Lower lobe of right lung (tissue), 2 donors: ENCODE measurements at regions not wholly inside any gene's neighbourhood (a gene's known extent, or its start where the extent isn't known, plus 50 kb on each side); places are given as distances from the start of the nearest gene placed in this dataset.

Source experiments
- ATAC-seq, 2 donors: fragments of 200-7000 bp; cut with Tn5 transposase; one replicate each; pipeline ENCODE4 v1.9.1; 2020 to 2022; ENCODE audit warnings: mild to moderate bottlenecking in 2 of 2, moderate library complexity in 2 of 2
- DNase-seq: peaks from one replicate; pipeline ENCODE4 v3.0.0-alpha.2; 2020
- H3K27ac ChIP-seq: fragments of 200-600 bp; one replicate; pipeline ENCODE4 v1.8.0; 2022
- H3K27me3 ChIP-seq: fragments of 200-600 bp; one replicate; pipeline ENCODE4 v1.8.0; 2022; ENCODE audit warnings: low read depth
- H3K36me3 ChIP-seq: fragments of 200-600 bp; one replicate; pipeline ENCODE4 v1.8.0; 2022; ENCODE audit warnings: mild to moderate bottlenecking
- H3K4me1 ChIP-seq: fragments of 200-600 bp; one replicate; pipeline ENCODE4 v1.8.0; 2022
- H3K4me3 ChIP-seq: fragments of 200-600 bp; one replicate; pipeline ENCODE4 v1.8.0; 2022; ENCODE audit warnings: mild to moderate bottlenecking
- H3K9me3 ChIP-seq: fragments of 200-600 bp; one replicate; pipeline ENCODE4 v1.8.0; 2022
- CTCF ChIP-seq: fragments of 200-600 bp; IDR thresholded peaks from one replicate; pipeline ENCODE4 v1.8.0; 2022; ENCODE audit warnings: antibody characterized with exemption, mild to moderate bottlenecking
- intact Hi-C: fragments of 100-400 bp; cut with DNase I; formaldehyde crosslinking; loops from one replicate; pipeline ENCODE4 v1.11.0; 2022
- donor health status: DM: no; HTN: yes; CAD: no; lungs with severe emphysema.

DNA sequence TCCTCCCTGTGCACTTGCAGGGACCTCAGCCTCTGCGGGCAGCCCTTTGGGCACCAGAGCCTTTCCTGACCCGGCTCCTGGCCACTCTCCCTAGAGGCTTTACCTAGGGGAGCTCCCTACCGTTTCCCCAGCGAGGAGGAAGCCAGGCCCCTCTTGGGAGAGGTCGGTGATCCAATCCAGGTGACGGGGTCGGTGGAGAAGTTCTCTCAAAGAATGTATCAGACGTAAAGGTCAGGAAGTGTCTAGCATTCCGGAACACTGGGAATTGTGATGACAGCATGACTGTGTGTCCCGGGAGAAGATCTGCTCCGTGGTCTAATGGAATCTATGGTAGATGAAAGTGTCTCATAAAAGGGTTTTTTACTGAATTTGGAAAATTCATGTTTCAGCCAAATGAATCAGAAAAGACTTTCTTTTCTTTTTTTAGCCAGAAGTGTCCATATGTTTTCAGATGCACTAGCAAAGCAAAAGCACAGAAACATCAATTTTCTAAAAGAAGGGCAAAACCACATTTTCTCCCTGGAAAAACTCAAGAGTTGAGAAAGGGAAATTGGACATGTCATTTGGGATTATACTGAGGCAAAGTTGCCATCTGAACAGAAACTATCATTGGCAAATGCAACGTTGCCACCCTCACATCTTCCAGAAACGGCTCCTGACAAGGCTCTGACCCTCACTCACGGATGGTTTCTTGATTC lies 289.4 kb downstream of the THBS2 start:
- intact Hi-C loops = no loop called here
- no peak for TF ChIP-seq CTCF
- Histone ChIP-seq H3K27me3 (no peaks in the 10 kb centered on the region), H3K4me1 (no peaks in the 10 kb centered on the region), H3K4me3 (no peak overlapping the region), H3K27ac (no peak overlapping the region), H3K36me3 (no peaks in the 10 kb centered on the region), H3K9me3 (no peaks in the 10 kb centered on the region)
- ATAC-seq (no peak), DNase-seq (no peak)

- no peak overlapping the region for H3K4me3 ChIP-seq
- H3K27ac ChIP-seq = no peak overlapping the region
- ATAC-seq (no peak), DNase-seq (no peak)
- no peak for TF ChIP-seq CTCF
- no peaks in the 10 kb centered on the region for H3K9me3 ChIP-seq
- H3K36me3 ChIP-seq = no peaks in the 10 kb centered on the region
- no peaks in the 10 kb centered on the region for H3K4me1 ChIP-seq
- H3K27me3 ChIP-seq = no peaks in the 10 kb centered on the region
- intact Hi-C loops = no loop called here
Measured at GRCh38 chr6:168962886-168963285, 290.8 kb downstream of the THBS2 start.

DNA sequence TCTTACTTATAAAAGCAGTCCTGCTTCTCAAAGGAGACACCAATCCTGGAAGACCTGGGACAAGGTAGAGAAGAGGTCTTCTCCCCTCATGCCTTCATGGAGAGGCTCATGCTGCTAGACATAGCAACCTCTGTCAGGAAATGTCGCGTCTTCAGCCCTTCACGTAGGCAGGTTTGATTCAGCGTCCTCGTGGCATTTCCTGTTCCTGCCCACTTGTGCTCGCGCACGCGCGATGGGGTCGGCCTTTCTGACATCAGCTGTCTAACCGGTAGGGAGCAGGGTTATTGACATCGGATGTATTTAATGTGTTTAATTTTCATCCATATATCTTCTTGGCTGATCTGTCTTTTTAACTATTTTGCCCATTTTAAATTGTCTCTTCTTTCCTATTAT lies 292.4 kb downstream of the THBS2 start:
- intact Hi-C loops = no loop called here
- Histone ChIP-seq H3K9me3 (no peaks in the 10 kb centered on the region), H3K27ac (no peak overlapping the region), H3K27me3 (no peaks in the 10 kb centered on the region), H3K36me3 (no peaks in the 10 kb centered on the region), H3K4me1 (no peaks in the 10 kb centered on the region), H3K4me3 (no peak overlapping the region)
- DNase-seq (no peak), ATAC-seq (no peak)
- no peak for TF ChIP-seq CTCF

DNA sequence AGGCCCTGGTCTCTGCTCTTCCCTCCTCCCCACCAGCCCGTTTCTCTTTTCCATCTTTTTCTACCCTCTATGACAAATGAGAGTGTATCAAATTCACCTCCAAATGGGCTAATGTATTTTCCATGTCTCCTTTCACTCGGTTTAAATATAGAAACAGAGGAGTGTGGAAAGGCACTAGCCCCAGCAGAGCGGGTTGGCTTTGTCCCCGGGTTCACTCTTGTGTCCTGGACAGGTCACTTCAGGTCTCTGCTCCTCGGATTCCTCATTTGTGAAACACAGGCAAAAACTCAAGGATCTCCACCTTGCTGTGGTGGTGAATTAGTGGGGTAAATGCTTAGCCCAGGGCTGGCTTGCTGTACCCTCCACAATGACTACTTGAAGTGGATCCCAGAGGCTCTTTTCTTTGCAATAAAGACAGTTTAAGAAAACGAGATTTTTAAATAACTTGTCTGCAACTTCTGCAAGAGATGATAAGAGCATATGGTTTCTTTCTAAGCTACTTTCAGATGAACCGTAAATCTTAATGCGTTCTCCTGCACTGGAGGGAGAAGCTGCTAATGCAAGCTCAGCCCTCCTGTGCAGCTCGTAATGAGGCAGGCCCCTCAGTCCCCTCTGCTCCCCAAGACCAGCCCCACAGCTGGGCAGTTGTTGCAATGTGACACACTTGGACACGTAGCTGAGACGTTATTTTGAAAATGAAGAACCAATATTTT lies 292.9 kb downstream of the THBS2 start:
- DNase-seq (no peak), ATAC-seq (no peak)
- no peaks in the 10 kb centered on the region for H3K27me3 ChIP-seq
- intact Hi-C loops = no loop called here
- no peak for TF ChIP-seq CTCF
- H3K36me3 ChIP-seq = no peaks in the 10 kb centered on the region
- H3K4me1 ChIP-seq = no peaks in the 10 kb centered on the region
- no peaks in the 10 kb centered on the region for H3K9me3 ChIP-seq
- no peak overlapping the region for H3K27ac ChIP-seq
- no peak overlapping the region for H3K4me3 ChIP-seq

DNA sequence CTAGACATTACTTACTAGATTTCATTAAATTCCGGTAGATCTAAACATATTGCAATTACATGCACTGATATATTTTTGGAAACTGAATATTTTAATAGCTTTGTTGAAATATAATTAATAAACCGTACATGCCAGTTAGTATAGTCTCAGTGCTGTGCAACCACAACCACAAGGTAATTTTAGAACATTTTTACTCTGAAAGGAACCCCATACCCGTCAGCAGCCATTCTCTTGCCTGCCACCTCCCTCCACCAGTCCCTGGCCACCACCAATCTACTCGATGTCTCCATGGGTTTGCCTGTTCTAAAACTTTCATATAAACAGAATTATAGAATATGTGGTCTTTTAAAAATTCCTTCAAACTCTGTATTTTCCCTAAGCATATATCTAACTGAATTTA lies 293.9 kb downstream of the THBS2 start:
- Histone ChIP-seq H3K4me1 (no peaks in the 10 kb centered on the region), H3K9me3 (no peaks in the 10 kb centered on the region), H3K36me3 (no peaks in the 10 kb centered on the region), H3K27me3 (no peaks in the 10 kb centered on the region), H3K27ac (no peak overlapping the region), H3K4me3 (no peak overlapping the region)
- no peak for TF ChIP-seq CTCF
- no peak for DNase-seq
- intact Hi-C loops = no loop called here
- ATAC-seq = no peak
